MCF 10A (cell line): ENCODE measurements at regions not wholly inside any gene's neighbourhood (a gene's known extent, or its start where the extent isn't known, plus 50 kb on each side); places are given as distances from the start of the nearest gene placed in this dataset.

Experiments used
- BruUV-seq: library from RNA; stranded (reverse); fragments of 400-500 nt; replicated peaks from 2 replicates; lab custom pipeline; 2021; lab: Mats Ljungman, UMichigan
- CTCF ChIA-PET: fragments of 300-600 bp; sonication (Branson Sonifier 250); formaldehyde crosslinking; extraction: SDS; loops from one replicate; lab custom pipeline; 2021; ENCODE audit warnings: antibody characterized with exemption, inconsistent platforms; lab: Yijun Ruan, JAX
- POLR2A ChIA-PET: fragments of 300-600, 350-650 bp; sonication (Branson Sonifier 250); formaldehyde crosslinking; extraction: SDS; loops from one replicate; lab custom pipeline; 2020; ENCODE audit warnings: antibody characterized with exemption, inconsistent platforms; lab: Yijun Ruan, JAX
- DNase-seq: peaks from one replicate; pipeline ENCODE4 v3.0.0-alpha.2; 2018; ENCODE audit not compliant: unreplicated experiment
- H3K27ac Mint-ChIP-seq: one replicate; pipeline ENCODE4 v1.8.0; 2022; ENCODE audit warnings: mild to moderate bottlenecking, low read depth, mixed read lengths; ENCODE audit not compliant: unreplicated experiment
- H3K27me3 Mint-ChIP-seq: one replicate; pipeline ENCODE4 v1.8.0; 2022; ENCODE audit warnings: mixed read lengths; ENCODE audit not compliant: insufficient read depth, unreplicated experiment
- H3K36me3 Mint-ChIP-seq: one replicate; pipeline ENCODE4 v1.8.0; 2022; ENCODE audit warnings: mild to moderate bottlenecking, moderate library complexity, mixed read lengths; ENCODE audit not compliant: insufficient read depth, unreplicated experiment
- H3K4me1 Mint-ChIP-seq: one replicate; pipeline ENCODE4 v1.8.0; 2022; ENCODE audit warnings: mixed read lengths; ENCODE audit not compliant: insufficient read depth, unreplicated experiment
- H3K4me3 Mint-ChIP-seq: one replicate; pipeline ENCODE4 v1.8.0; 2022; ENCODE audit warnings: mild to moderate bottlenecking, moderate library complexity, mixed read lengths; ENCODE audit not compliant: unreplicated experiment
- H3K9me3 Mint-ChIP-seq: one replicate; pipeline ENCODE4 v1.8.0; 2022; ENCODE audit warnings: mixed read lengths; ENCODE audit not compliant: unreplicated experiment
- intact Hi-C: fragments of 100-400 bp; cut with micrococcal nuclease; formaldehyde crosslinking; loops from 2 replicates; pipeline ENCODE4 v1.14.1; 2022
- TF ChIP-seq, protein P1 (sequence below): fragments of 200-600 bp; IDR thresholded peaks from one replicate; pipeline ENCODE4 v1.8.0; 2022; ENCODE audit warnings: antibody characterized with exemption, mild to moderate bottlenecking; ENCODE audit not compliant: unreplicated experiment

DNA sequence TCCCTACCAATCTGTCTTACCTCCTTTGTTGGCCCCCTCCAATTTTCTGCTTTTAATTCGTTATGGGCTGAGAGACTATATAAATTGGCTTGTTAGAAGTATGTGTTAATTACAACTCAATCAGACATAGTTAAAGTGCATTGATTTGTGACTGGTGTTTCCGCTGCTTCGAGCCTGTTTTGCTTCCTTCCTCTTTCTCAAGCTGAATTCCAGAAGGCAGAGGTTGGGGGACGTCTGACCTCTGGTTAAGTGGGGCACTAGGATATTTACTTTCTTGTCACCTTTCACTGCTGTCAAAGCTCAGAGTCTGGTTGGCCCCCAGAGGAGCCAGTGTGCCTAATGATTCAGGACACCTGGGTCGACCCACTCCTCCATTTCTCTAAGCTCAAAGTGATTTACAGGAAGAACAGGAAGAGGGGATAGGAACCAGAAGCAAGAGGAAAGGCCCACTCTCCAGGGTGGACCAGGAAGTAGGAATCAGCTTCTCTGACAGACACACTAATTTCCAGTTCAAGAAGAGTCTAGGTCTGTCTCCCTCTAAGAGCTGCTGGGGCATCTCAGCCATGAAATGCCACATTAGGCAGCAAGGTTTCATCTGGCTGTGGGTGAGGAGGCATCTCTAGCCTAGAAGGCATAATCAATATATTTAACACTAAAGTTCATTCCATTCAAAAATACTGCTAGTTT lies 397.2 kb upstream of the NPVF start:
- Mint-ChIP-seq H3K27me3 (peaks cover 60% of the 10 kb centered on the region), H3K36me3 (no peaks in the 10 kb centered on the region), H3K4me1 (no peaks in the 10 kb centered on the region), H3K27ac (no peak overlapping the region), H3K9me3 (no peaks in the 10 kb centered on the region), H3K4me3 (no peak overlapping the region)
- no peak for DNase-seq
- no TSS peak for BruUV-seq
- ChIA-PET CTCF (interaction anchor here (0.6 kb wide), 1 partner anchor 159 kb away, joined by 3 read pairs; no protein-coding TSS in a partner anchor), POLR2A (interaction anchor here (0.8 kb wide), 1 partner anchor 11 kb away, joined by 3 read pairs; no protein-coding TSS in a partner anchor)
- TF ChIP-seq, protein P1, sequence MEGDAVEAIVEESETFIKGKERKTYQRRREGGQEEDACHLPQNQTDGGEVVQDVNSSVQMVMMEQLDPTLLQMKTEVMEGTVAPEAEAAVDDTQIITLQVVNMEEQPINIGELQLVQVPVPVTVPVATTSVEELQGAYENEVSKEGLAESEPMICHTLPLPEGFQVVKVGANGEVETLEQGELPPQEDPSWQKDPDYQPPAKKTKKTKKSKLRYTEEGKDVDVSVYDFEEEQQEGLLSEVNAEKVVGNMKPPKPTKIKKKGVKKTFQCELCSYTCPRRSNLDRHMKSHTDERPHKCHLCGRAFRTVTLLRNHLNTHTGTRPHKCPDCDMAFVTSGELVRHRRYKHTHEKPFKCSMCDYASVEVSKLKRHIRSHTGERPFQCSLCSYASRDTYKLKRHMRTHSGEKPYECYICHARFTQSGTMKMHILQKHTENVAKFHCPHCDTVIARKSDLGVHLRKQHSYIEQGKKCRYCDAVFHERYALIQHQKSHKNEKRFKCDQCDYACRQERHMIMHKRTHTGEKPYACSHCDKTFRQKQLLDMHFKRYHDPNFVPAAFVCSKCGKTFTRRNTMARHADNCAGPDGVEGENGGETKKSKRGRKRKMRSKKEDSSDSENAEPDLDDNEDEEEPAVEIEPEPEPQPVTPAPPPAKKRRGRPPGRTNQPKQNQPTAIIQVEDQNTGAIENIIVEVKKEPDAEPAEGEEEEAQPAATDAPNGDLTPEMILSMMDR: no peak
- intact Hi-C loops: no loop called here

DNA sequence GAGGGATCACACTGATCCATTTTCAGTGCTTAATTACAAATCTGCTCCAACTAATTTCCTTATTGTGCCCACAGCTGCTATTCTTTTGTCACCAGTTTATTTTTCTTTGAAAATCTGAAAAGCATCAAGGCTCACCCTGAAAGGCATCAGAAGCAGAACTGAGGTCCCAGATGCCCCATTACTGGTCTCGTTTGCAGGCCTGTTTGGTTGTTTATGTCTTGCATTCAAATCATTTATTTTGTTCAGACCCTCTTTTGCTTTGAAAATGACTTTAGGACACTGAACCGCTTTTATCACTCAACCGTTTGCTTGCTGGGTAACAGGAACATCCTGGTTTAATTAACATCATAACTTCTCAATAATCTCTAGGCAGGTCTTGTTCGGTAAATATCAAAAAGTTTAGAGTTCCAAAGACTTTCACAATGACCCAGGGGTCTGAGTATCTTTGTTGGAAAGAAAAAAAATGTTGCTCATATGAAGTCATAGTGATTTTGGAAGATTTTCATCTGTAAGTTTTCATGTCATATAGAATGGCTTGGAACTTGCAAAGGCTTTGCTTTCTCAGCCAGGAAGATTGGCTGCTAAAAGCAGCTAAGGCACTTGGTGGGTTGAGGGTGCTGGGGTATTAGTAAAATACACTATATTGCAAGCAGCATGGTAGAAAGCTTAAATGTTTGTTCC lies 398.3 kb upstream of the NPVF start:
- H3K27ac Mint-ChIP-seq: no peak overlapping the region
- ChIA-PET CTCF (interaction anchor here (0.6 kb wide), 1 partner anchor 29 kb away, joined by 3 read pairs; no protein-coding TSS in a partner anchor), POLR2A (no interaction called here)
- H3K4me3 Mint-ChIP-seq: no peak overlapping the region
- no TSS peak for BruUV-seq
- no peak for DNase-seq
- no peaks in the 10 kb centered on the region for H3K9me3 Mint-ChIP-seq
- intact Hi-C loops: no loop called here
- TF ChIP-seq, protein P1: no peak
- H3K27me3 Mint-ChIP-seq: peaks cover 71% of the 10 kb centered on the region
- H3K36me3 Mint-ChIP-seq: no peaks in the 10 kb centered on the region
- H3K4me1 Mint-ChIP-seq: no peaks in the 10 kb centered on the region

DNA sequence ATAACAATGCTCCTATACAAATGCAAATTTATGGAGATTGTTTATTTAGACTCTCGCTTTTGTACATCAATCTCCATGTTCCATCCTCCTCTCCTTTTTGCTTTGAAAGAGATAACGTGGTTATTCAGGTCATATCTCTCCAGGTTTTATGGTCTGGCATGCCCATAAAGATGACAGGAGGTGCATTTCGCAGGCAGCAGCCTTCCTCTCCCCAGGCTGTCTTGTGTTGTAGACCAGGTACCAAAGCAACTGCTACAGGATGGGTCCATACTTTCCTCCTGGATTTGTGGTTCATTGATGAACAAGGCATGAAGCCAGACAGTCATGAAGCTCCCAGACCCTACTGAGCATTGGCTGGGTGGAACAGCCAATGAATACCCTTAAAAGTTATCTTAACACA lies 400.2 kb upstream of the NPVF start:
- no peaks in the 10 kb centered on the region for H3K36me3 Mint-ChIP-seq
- no peak for DNase-seq
- no peak overlapping the region for H3K4me3 Mint-ChIP-seq
- ChIA-PET POLR2A (no interaction called here), CTCF (no interaction called here)
- H3K27ac Mint-ChIP-seq: no peak overlapping the region
- TF ChIP-seq, protein P1: no peak
- no peaks in the 10 kb centered on the region for H3K4me1 Mint-ChIP-seq
- H3K9me3 Mint-ChIP-seq: no peaks in the 10 kb centered on the region
- intact Hi-C loops: no loop called here
- H3K27me3 Mint-ChIP-seq: peaks cover 73% of the 10 kb centered on the region
- no TSS peak for BruUV-seq

DNA sequence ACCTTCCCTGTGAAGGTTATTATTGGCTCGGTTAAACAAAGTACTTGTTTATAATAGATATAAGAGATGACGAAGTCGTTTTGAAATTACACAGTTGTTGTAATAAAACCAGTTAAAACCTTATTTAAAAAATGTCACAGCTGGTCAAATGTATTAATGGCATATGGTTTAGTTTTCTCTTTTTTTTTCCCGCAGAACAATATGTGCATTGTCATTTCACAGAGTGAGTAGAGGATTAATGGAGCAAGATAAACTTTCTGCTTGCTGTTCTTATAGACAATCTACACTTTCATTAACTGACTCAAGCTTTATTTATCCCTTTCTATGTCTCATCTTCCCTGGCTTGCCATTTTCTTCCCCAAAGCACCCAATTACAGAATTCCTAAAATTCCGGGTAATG lies 404.3 kb upstream of the NPVF start:
- no peaks in the 10 kb centered on the region for H3K36me3 Mint-ChIP-seq
- H3K27ac Mint-ChIP-seq: no peak overlapping the region
- TF ChIP-seq, protein P1: no peak
- no peak for DNase-seq
- H3K4me1 Mint-ChIP-seq: no peaks in the 10 kb centered on the region
- H3K4me3 Mint-ChIP-seq: no peak overlapping the region
- intact Hi-C loops: no loop called here
- ChIA-PET CTCF (no interaction called here), POLR2A (no interaction called here)
- no TSS peak for BruUV-seq
- no peaks in the 10 kb centered on the region for H3K9me3 Mint-ChIP-seq
- H3K27me3 Mint-ChIP-seq: peaks cover 66% of the 10 kb centered on the region
